GM18907 (cell line): ENCODE measurements at regions not wholly inside any gene's neighbourhood (a gene's known extent, or its start where the extent isn't known, plus 50 kb on each side); places are given as distances from the start of the nearest gene placed in this dataset.

Experiments
- ATAC-seq: cut with Tn5 transposase; IDR thresholded peaks from one replicate; pipeline ENCODE4 v1.9.1; 2021; ENCODE audit warnings: mild to moderate bottlenecking, moderate library complexity; ENCODE audit not compliant: unreplicated experiment

DNA sequence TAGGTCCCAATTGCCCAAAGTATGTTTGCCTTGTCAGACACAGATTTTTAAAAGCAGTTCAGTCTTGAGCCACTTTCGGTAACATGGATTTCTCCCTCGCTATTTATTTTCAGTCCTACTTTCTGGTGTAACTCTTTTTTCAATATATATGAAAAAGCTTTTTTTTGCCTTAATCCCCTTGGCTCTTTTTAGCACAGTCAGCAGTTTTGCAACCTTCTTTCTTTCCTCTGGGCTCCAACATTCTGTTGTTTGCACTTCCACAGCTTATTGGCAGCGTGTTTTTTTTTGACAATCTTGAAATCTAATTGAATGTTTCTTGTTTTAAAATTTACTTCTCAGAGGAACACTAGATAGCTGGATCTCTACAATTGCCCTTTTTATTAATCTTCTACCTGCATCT lies 429.3 kb upstream of the NBEA start:
- ATAC-seq = no peak

DNA sequence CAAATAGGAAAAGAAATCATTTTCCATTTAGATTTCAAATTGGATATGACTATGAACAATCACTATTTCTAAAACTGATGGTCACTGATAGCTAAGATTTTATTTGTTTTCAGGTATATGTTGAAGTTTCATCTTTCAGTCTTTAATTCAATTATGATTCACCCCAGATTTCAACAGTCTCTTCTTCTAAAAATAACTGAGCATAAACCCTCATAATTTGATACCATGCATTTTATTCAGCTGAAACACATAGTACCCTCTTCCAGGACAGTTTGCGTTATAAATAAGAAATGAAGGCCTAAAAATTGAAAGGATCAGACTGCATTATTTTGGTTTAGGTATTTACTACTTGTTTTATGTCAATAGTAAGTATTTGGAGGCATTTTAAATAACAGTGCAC lies 428.5 kb upstream of the NBEA start:
- no peak for ATAC-seq

DNA sequence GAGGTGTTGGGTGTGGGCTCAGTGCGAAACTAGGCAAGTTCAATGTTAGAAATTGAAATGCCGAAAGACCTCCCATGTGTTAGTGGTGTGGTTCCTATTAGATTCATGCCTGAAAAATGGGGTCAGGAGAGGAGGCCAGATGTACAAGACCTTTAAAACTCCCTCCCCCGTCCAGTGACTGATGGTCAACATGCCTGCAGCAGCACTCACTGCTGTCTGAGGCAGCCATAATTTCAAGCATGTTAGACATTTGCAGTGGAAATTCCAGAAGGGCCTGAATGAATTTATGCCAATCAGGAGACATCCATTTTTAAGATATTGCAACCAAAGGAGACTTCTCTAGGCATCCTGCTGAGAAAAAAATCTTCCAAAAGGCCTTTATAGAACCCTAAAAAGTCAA lies 426.9 kb upstream of the NBEA start:
- ATAC-seq = no peak

DNA sequence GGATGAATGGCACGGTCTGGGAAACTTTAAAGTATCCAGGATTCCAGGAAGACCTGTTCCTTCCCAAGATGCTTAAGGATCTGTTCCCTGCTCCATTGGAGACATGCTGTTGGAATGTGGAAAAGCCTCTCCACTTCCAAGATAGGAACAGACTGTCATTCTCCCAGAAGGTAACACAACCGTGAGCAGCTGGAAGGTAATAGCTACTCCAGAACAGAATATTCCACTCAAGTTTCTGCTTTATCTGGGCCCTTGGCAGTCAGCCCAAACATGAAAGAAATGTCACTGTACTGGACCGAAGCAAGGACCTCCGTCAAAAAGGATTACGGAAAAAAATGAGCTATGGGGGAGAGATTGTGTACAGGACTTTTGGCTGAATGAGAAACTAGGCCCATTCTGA lies 420.9 kb upstream of the NBEA start:
- no peak for ATAC-seq

DNA sequence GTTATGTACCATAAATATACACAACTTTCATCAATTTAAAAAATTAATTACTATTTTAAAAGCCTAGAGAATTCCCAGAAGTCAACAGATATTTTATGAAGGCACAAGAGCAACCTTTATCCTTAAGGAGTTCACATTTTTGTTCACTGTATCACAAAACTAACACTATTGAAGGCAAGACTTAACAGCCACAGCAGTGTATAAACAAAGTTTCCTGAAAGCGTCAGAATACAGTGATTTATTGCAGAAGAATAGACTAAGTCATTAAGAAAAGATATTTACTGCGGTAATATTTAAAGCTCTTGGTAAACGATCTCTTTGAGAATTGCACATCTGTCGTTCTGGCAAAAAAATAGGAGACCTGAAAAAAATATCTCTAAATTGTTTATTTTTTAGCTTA lies 419.3 kb upstream of the NBEA start:
- ATAC-seq = no peak

DNA sequence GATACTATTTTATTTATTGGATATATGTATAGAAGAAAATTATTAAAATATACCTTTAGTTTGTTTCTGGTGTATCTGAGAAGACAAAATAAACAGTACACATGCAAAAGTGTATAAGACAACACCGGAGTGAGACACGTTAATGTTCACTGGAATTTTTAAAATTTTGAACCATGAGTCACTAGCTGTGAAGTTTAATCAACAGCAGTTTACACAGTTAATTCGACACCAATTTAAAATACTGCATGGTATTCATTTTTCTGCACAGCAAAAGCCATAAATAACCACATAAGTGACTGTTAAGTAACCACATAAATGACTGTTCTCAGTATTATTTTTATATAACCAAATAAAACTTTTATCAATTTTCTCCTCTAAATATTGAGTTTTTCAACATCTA lies 418.7 kb upstream of the NBEA start:
- ATAC-seq = no peak

DNA sequence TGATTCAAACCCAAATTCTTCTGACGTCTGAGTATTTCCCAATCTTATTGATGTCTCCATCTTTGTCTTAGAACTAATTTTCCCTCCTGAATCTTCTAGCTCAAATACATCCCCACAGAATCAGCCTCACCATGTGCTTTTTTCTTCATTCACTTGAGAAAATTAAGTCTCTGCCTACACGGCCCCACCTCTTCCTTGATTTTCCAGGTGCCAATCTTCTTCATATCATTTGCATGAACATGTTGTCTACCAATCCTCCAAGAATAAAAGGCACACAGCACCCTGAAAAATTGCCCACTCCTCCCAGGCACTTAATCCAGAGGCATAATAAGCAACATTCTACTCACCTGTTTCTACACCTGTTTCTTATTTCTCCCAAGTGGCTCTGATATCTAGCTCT lies 408.1 kb upstream of the NBEA start:
- no peak for ATAC-seq

DNA sequence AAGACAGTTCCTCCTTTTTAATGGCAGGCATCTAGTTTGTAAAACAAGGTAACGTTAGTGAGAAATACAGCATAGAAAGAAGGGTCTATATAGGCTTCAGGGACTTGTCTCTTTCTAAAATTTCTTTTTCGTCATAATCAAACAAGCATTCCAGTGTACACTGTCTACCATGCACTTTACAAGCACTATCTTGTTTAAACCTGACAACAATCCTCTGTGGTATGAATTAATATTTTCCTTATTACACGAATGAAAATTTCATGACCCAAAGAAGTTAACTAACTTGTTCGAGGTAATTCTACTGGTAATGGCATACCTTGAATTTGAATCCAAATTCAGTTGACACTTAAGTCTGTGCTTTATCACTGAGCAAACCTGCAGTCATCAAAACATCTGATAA lies 399.7 kb upstream of the NBEA start:
- no peak for ATAC-seq

DNA sequence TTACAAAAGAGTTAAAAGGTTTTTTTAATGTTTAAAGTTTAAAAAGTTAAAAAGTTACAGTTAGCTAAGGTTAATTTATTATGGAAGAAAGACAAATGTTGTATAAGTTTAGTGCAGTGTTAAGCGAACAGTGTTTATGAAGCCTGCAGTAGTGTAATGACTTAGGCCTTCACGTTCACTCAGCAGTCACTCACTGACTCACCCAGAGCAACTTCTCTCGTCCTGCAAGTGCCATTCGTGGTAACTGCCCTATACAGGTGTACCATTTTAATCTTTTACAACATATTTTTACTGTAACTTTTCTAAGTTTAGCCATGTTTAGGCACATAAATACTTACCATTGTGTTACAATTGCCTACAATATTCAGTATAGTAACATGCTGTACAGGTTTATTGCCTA lies 398.2 kb upstream of the NBEA start:
- ATAC-seq = no peak

DNA sequence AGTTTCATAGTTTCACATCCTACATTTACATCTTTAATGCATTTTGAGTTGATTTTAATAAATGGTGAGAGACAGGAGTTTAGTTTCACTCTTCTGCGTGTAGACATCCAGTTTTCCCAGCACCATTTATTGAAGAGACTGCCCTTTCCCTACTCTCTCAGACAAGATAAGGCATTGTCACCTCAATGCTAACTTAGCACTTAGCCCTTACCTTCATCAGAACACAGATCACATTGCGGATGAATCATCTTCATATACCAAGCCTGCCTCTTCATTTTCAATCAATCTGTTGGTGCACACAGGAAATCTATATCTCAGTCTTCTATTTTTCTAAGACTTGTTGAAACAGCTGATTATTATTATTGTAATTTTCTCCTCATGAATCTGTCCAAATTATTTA lies 396.6 kb upstream of the NBEA start:
- ATAC-seq = no peak

DNA sequence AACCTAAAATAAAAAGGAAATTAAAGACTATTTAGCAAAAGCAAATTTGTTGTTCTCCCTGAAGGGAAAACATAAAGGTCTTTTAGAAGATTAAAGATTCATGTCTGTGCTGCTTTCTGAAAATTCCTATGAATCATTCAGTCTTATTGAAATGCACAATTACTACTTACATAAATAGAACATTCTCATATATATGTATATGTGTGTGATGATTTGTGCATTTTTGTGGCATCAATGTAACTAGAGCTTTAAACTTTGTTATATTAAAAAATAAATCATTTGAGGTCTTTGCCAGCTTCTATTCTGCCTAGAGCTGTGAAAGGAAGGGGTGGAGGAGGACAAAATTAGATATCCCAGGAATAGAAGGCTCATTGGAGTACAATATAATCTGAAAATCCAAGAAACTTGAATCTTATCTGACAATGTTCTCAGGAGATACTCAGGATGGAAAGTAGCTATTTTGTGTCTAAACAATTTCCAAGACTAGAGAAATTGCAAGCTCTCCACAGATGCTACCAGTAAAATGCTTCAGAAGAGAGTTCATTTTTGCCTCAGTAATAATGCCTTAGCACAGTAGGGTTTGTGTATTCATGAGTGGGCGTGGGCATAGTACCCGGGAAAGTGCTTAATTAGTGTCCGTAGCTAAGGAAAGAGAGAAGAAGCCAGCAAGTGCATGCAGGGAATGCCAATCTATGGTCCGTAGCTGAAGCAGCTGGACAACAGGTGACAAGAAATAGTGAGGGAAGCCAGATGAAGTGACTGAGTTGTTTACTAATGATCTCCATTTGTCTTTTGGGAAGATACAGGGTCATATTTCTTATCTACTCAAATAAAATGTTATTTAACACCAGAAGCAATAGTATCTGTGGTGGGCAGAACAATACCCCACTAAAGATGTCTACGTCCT lies 395.5 kb upstream of the NBEA start:
- ATAC-seq = no peak

DNA sequence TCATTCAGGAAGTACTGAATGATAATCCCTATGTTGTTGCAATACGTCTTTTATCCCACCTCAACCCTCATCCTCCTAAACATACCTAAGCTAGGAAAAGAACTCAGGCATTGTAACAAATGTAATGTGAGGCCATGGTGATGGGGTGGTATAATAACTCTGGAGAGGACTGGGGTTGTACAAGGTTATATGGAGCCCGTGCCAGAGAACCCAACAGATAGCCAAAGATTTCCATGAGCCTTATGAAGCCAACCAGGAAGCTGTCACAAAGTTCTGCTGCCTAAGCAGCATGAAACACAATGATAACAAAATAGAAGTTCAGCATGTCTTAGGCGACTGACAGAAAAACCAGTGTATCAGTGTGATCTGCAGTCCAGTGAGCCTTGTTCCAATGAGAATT lies 394.1 kb upstream of the NBEA start:
- no peak for ATAC-seq

DNA sequence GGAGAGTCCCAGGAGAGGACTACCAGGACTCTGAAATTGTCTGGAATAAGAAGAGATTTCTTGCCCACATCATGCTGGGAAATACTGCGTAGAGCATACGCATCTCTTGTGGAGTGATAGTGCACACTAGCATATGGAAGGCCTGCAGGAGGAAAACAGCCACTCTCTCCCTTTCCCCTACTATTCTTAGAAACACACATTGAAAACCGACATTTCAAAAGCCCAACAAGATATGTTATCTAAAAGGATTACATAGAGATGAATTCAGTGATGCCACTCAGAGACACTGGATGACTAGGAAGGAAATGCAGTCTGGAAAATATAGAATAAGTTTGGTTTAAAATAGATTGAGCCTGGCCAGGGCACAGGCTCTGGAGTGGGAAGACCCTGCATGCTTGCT lies 388.7 kb upstream of the NBEA start:
- ATAC-seq = no peak

DNA sequence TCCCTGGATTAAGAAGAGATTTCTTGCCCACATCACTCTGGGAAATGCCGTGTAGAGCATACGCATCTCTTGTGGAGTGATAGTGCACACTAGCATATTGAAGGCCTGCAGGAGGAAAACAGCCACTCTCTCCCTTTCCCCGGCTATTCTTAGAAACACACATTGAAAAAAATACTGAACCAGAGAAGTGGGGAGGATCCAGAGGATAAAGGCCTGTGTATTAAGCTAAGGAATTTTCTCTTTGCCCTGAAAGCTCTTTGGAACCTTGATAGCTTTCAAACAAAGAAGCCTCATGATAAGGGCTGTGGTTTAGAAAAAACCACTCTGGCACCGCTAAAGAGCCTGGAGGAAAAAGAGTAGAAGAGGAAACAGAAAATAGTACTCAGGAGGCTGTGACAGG lies 386.1 kb upstream of the NBEA start:
- ATAC-seq = no peak

DNA sequence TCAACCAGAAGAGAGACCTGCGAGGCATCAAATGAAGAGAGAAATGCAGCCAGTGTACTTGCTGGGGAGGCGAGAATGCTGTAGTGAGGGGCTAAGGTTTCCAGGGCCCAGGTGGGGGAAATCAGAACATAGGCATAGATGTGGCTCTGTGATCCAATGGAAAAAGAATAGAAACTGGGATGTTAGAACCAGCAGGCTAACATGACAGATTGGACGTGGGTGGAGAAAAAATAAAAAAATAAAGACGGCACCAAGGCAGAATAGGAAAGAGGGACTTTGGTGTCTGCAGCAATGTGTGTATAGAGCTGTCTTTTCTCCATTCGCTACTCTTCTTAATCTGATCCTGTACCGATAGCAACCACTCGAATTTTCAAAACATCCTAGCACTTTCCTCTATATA lies 381.0 kb upstream of the NBEA start:
- no peak for ATAC-seq

DNA sequence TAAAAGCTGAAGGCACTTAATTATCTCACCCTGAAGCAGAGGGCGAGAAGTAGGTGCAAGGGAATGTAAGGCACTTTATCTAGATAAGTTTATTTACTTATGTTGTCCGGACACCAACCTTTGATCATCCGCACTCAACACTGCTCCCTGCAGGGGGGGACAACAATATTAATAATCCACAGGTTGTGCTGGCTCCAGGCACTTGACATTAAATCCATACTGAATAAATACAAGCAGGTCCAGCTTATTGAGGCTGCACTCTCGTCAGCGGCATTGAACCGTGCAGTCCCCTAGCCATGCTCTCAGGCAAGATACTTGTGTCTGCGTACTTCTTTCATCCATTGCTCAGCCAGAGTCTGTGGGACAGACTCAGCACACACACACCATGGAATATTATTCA lies 374.5 kb upstream of the NBEA start:
- no peak for ATAC-seq

DNA sequence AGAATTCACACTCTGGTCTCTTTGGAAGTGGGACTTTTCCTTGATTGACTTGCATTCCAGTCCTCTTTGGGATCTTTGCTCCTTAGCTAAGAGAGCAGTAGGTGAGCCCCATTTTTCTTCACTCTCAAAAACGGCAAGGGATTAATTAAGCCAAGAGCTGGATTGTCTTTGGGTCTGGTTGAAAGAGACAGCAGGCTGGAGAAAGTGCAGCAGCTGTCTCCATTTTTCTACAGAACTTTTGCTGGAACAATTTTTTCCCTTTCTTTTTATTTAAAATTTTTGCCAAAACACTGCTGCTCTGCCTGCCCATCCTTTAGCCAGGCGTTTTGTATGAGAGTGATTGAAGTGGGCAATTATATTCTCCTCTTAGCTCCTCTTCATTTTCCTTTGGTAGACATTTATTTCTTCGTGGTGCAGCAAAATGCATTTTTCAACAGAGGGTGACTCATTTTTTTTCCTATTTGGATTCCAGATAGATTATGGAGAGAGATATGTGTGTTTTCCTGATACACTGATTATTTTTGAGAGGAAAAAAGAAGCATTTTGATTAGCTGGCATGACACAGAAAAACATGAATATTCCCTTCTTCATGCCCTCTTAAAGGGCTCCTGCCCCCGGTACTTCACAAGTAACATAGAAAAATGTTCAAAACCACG lies 371.2 kb upstream of the NBEA start:
- no peak for ATAC-seq

DNA sequence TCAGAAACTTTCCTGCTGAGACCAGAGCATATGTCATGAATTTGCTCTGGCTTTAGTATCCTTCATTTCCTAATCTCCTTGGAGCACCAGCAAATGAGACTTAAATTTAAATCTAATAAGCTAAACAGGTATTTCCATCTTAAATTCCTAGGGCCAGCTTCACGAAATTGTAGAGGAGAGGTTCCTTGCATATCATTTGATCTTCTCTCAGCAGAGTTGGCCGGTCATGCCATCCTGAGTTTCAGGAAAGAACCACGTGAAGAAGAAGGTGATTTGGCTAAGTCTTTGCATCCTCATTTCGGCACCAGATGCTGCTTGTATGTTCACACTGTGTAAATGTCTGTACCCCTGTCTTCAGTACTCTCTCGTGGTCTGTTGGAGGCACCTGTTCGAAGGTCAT lies 370.4 kb upstream of the NBEA start:
- no peak for ATAC-seq

DNA sequence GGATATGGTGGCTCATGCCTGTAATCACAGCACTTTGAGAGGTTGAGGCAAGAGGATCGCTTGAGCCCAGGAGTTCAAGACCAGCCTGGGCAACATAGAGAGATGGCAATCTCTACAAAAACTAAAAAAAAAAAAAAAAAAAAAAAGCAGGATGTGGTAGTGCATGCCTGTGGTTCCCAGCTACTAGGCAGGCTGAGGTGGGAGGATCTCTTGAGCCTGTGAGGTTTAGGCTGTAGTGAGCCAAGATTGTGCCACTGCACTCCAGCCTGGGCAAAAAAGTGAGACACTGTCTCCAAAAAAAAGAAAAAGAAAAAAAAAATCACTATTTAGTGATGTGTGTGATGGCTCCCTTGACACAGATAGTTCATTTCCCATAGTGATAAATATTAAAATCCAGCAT lies 365.0 kb upstream of the NBEA start:
- no peak for ATAC-seq

DNA sequence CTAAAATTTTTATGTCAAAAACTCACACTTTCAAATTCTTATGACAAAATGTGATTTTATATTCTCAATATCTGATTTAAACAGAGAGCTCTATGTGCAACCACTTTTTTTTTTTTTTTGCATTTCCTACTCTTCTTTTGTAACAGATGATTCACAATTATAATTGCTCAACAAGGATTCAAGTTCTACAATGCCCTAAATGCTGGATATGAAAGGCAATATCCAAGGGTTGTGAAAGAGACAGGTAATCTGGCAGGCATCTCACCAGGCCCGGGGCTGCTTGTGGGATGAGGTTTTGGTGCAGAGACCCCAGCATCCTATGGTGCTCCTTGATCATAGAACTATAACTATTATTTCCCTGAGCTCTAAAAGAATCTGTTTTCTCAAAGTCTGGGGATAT lies 363.6 kb upstream of the NBEA start:
- ATAC-seq = no peak

DNA sequence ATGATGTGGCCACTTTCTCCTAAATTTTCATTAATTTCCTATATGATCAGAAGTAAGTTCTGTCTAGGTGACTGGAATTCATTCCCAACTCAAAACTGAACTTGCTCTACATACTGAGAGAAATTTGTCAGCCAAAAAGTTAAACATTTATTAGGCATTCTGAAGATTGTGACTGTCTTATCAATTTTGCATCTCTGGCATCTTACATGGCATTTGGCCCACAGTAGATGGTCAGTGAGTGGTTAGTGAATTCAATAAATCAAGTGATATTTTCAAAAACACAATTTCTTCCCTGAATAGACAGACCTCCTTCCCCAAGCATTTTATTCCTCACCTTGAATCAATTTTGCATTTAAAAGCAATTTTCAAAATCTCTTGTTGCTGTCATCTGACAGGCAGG lies 363.2 kb upstream of the NBEA start:
- no peak for ATAC-seq

DNA sequence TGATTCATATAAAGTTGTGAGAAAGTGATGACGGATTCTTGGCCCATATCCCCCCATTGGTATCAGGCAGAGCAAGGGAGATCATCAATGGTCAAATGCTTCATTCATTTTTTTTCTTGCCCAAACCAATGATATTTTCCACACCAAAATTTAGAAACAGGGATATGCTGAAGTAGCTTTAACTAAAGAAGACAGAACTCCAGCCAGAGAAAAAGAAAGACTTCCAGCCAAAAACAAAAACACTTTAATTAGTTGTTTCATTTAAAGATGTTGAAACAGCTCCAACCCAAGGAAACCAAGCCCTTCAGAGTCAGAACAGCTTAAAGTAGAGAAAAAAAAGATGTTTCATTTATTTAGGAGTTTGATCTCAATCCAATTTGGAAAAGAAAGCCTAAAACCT lies 358.9 kb upstream of the NBEA start:
- no peak for ATAC-seq

DNA sequence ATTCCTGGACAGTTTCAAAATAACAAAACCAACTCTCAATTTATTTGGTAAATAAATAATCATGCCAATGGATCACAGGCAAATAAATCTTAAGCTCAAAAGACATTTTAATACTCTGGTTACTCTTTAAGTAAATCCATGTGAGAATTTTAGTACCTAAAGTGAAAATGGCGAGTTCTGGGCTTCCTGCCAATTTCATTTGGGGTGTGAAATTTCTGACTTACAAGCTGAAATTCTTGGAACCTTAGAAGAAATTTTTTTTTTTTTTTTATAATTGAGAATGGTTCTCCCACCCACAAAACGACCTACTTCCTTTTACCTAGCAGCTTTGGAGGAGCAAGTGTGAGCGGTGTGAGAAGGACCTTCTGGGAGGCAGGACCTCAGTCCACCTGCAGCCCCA lies 354.5 kb upstream of the NBEA start:
- ATAC-seq = no peak
